ENCODE measurements at regions not wholly inside any gene's neighbourhood (a gene's known extent, or its start where the extent isn't known, plus 50 kb on each side); places are given as distances from the start of the nearest gene placed in this dataset.

DNA sequence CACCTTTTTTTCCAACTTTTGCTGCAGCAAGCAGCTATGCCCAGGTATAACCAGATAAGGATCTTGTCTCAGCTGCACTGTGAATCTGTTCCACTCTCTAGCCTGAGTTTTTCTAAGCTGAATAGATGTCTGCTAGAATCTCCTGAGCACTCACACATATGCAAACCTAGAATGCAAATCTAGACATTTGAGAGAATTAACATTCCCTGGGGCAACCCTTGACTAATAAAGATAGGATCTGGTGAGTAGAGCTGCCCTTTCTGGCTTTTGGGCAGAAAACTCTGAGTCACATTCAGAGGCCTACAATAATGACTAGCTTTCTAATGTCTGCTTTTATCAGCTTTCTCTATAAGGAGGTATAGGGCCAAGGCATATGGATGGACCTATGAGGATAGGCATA, 61.4 kb upstream of the BARHL2 start:
- DNase-seq: no peak

DNA sequence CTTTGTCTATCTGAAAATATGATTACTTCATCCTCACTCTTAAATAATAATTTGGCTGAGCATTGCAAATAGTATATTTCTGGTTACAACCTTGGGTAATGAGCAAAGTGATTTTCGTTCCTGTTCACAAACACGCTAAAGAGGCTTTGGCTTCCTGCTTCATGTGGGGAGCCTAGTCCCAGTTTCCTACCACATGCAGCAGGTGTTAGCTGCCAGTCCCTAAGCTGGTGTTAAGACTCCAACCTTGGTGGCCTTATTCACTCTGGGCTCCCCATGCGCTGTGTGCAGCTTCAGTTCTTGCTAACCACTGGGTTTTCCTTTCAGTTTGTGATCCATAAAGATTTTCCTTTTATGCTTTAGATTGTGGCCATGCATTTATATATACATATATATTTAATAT, 56.7 kb upstream of the BARHL2 start:
- no peak for DNase-seq

DNA sequence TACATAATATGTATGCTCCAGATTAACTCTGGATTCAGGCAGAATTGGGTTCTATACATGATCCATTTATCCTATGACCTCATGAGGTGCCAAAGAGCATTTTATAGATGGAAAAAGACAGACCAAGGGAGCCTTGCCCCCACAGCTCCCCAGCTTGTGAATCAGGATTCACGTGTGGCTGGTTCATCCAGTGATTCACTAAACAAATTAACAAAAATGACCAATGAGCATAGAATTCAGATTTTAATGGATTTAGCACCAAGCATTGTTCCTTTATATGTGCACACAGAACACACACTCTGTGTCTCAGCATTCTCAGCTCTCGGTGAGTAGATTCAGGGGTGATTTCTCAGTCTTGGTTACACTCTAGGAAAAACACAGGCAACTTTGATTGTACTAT, 51.7 kb upstream of the BARHL2 start:
- DNase-seq: no peak

DNA sequence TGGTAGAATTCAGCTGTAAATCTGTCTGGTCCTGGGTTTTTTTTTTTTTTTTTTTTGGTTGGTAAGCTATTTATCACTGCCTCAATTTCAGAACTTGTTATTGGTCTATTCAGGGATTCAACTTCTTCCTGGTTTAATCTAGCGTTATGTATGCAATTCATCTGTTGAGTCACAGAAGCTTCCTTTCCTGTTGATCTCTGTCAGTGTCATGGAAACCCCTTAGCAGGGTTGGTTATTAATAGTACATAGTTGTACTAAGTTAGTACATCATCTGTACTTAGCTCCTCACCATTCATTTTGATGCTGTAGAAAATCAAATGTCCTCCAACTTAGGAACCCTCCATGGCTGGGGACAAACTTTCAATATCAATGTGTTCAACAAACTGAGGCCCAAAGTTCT, 51.0 kb upstream of the BARHL2 start:
- no peak for DNase-seq

Data from central memory CD4-positive, alpha-beta T cell (primary cell).